Spleen (tissue), 7 donors: ENCODE measurements at regions not wholly inside any gene's neighbourhood (a gene's known extent, or its start where the extent isn't known, plus 50 kb on each side); places are given as distances from the start of the nearest gene placed in this dataset.

Experiments used
- CTCF ChIP-seq, 11 experiments: fragments of 200-600 bp in 7 of 11; fragments of 450-650 bp in 4 of 11; sonication (generic) in 4 of 11; IDR thresholded peaks in 8 of 11; conservative IDR thresholded peaks in 3 of 11; 1 replicate in 7 of 11; 2 replicates in 4 of 11; pipeline versions ENCODE4 v1.4.0 to v1.8.0; 2016 to 2021; ENCODE audit warnings: antibody characterized with exemption in 11 of 11, inconsistent platforms in 4 of 11, mild to moderate bottlenecking in 1 of 11
- POLR2A ChIP-seq, 3 donors: fragments of 450-650 bp; IDR thresholded peaks; one replicate each; pipeline ENCODE4 v1.5.1; 2017; ENCODE audit warnings: antibody characterized with exemption in 3 of 3, mild to moderate bottlenecking in 1 of 3
- POLR2AphosphoS5 ChIP-seq, 3 donors: sonication (generic); formaldehyde crosslinking; IDR thresholded peaks; one replicate each; pipeline ENCODE4 v1.5.1; 2017; ENCODE audit warnings: antibody characterized with exemption in 3 of 3
- donor health status: DM: no; HTN: no; CAD: no; lungs with moderate emphysema.
- donor health status: DM: no; HTN: no; CAD: no.
- donor health status: DM: no; HTN: no; CAD: no.

DNA sequence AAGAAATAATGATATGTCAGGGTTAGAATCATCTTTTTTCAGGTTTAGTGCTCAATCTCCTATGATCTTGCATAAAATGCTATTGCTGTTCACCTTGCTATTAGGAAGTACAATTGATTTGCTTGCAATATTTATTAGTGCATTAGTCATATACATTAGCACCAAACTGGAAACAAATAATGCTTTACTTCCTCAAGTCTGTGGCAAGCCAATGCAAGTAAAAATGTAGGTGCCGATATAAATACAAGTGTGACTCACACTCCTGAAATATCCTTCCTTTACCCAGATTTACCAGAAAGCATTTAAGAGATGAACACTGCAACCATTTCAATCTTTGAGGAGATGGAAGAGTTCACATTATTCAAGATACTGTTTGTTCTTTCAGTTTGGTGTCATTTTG, 1487.7 kb upstream of the ADGRL3 start:
- no peak for TF ChIP-seq CTCF (IDR thresholded peaks at IDR 0.05 in 8 of 11, conservative IDR thresholded peaks at IDR 0.05 in 3 of 11)
- no peak for TF ChIP-seq POLR2A (IDR thresholded peaks at IDR 0.05)
- TF ChIP-seq POLR2AphosphoS5 (IDR thresholded peaks at IDR 0.05), result no peak
